Adrenal gland (tissue), 5 donors: ENCODE measurements at regions not wholly inside any gene's neighbourhood (a gene's known extent, or its start where the extent isn't known, plus 50 kb on each side); places are given as distances from the start of the nearest gene placed in this dataset.

Source experiments
- CTCF ChIP-seq, 6 experiments: fragments of 450-650 bp in 4 of 6; fragments of 200-600 bp in 2 of 6; sonication (generic) in 1 of 6; IDR thresholded peaks; 1 replicate in 5 of 6; 2 replicates in 1 of 6; pipeline versions ENCODE4 v1.5.1 to v1.8.0; 2016 to 2021; ENCODE audit warnings: antibody characterized with exemption in 6 of 6, mild to moderate bottlenecking in 2 of 6, moderate library complexity in 1 of 6
- POLR2A ChIP-seq, 2 donors: fragments of 450-650 bp; IDR thresholded peaks; one replicate each; pipeline ENCODE4 v1.6.1; 2017; ENCODE audit warnings: antibody characterized with exemption in 2 of 2, mild to moderate bottlenecking in 2 of 2, moderate library complexity in 1 of 2
- donor health status: DM: no; HTN: no; CAD: no.

DNA sequence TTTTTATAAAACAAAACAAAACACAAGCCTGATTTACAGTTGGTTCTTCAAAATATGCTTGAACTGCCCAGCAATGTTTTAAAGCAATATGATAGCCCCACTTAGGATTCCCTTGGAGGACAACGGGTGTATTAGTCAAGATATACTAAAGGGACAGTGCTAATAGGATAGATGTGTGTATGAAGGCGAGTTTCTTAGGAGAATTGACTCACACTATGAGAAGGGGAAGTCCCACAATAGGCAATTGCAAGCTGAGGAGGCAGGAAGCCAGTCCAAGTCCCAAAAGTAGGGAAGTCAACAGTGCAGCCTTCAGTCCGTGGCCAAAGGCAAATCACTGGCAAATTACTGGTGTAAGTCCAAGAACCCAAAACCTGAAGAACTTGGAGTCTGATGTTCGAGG lies 167.9 kb downstream of the CBLN2 start:
- TF ChIP-seq CTCF (IDR thresholded peaks at IDR 0.05) (no peak), POLR2A (IDR thresholded peaks at IDR 0.05) (no peak)
